Small intestine (tissue), 7 donors: ENCODE measurements at regions not wholly inside any gene's neighbourhood (a gene's known extent, or its start where the extent isn't known, plus 50 kb on each side); places are given as distances from the start of the nearest gene placed in this dataset.

Experiments
- DNase-seq, 2 donors: peaks; one replicate each; pipeline versions ENCODE4 v3.0.0 to v3.0.0-alpha.2; 2013
- FAIRE-seq: peaks from 2 replicates; lab custom pipeline; 2012; peaks lifted over from hg19 to GRCh38; lab: Jason Lieb, UNC
- H3K27ac ChIP-seq, 3 donors: one replicate each; pipeline ENCODE4 v1.5.1; 2013; ENCODE audit warnings: low read length in 2 of 3, mild to moderate bottlenecking in 2 of 3, control low read depth in 1 of 3, inconsistent platforms in 1 of 3, low read depth in 1 of 3, moderate library complexity in 1 of 3
- H3K27me3 ChIP-seq, 3 donors: one replicate each; pipeline ENCODE4 v1.6.1; 2013; ENCODE audit warnings: low read length in 3 of 3, inconsistent platforms in 1 of 3; ENCODE audit not compliant: control insufficient read depth in 3 of 3, insufficient read depth in 3 of 3
- H3K36me3 ChIP-seq, 3 donors: one replicate each; pipeline ENCODE4 v1.6.1; 2013; ENCODE audit warnings: low read length in 3 of 3, inconsistent platforms in 1 of 3, low read depth in 1 of 3, mild to moderate bottlenecking in 1 of 3, moderate library complexity in 1 of 3; ENCODE audit not compliant: control insufficient read depth in 3 of 3, insufficient read depth in 2 of 3
- H3K4me1 ChIP-seq, 3 donors: one replicate each; pipeline ENCODE4 v1.6.1; 2013; ENCODE audit warnings: low read length in 2 of 3, inconsistent platforms in 1 of 3, low read depth in 1 of 3, mild to moderate bottlenecking in 1 of 3, moderate library complexity in 1 of 3; ENCODE audit not compliant: control insufficient read depth in 3 of 3, insufficient read depth in 2 of 3
- H3K4me3 ChIP-seq, 3 donors: one replicate each; pipeline ENCODE4 v1.5.1; 2013; ENCODE audit warnings: low read length in 3 of 3, control low read depth in 1 of 3, inconsistent platforms in 1 of 3, low read depth in 1 of 3, mild to moderate bottlenecking in 1 of 3, moderate library complexity in 1 of 3
- H3K9me3 ChIP-seq, 2 donors: one replicate each; pipeline ENCODE4 v1.6.1; 2013; ENCODE audit warnings: low read depth in 1 of 2, low read length in 1 of 2; ENCODE audit not compliant: control insufficient read depth in 2 of 2, insufficient read depth in 1 of 2
- WGBS, 3 donors: extraction: QIAGEN DNeasy Blood & Tissue Kit; methylation state at CpG; one replicate each; pipeline ENCODE4 v1.1.7; 2013; 5-methylcytosine and 5-hydroxymethylcytosine counted together
- donor health status: healthy with polysubstance abuse.
- donor health status: control.
- donor health status: control.
- donor health status: Bipolar disorder and iron deficiency.
- donor health status: healthy.

- Histone ChIP-seq H3K4me3 (no peak overlapping the region), H3K4me1 (peaks cover 0 to 3% (median 0%) of the 10 kb centered on the region in 3 donors), H3K9me3 (no peaks in the 10 kb centered on the region), H3K27ac (no peak overlapping the region), H3K27me3 (no peaks in the 10 kb centered on the region), H3K36me3 (no peaks in the 10 kb centered on the region)
- no peak for FAIRE-seq
- WGBS, 3 donors = 41 to 50% (median 46%) methylated on average over 4 of the region's 4 CpGs
- DNase-seq = no peak
Observed at GRCh38 chr7:24214670-24215069, 69.3 kb upstream of the NPY start.

- Histone ChIP-seq H3K4me1 (peaks cover 0 to 3% (median 0%) of the 10 kb centered on the region in 3 donors), H3K4me3 (no peak overlapping the region), H3K9me3 (no peaks in the 10 kb centered on the region), H3K27me3 (no peaks in the 10 kb centered on the region), H3K27ac (no peak overlapping the region), H3K36me3 (no peaks in the 10 kb centered on the region)
- no peak for DNase-seq
- 83 to 94% (median 83%) methylated on average over 2 of the region's 2 CpGs for WGBS, 3 donors
- no peak for FAIRE-seq
Observed at GRCh38 chr7:24216576-24217125, 67.3 kb upstream of the NPY start.

- Histone ChIP-seq H3K4me3 (no peak overlapping the region), H3K27me3 (no peaks in the 10 kb centered on the region), H3K27ac (no peak overlapping the region), H3K36me3 (no peaks in the 10 kb centered on the region), H3K9me3 (no peaks in the 10 kb centered on the region), H3K4me1 (no peaks in the 10 kb centered on the region)
- FAIRE-seq = no peak
- 57 to 59% (median 59%) methylated on average over 2 of the region's 2 CpGs for WGBS, 3 donors
- no peak for DNase-seq
Observed at GRCh38 chr7:24221500-24221899, 62.5 kb upstream of the NPY start.

- FAIRE-seq = no peak
- whole genome bisulfite sequencing, 3 donors = 54 to 63% (median 61%) methylated on average over 3 of the region's 3 CpGs
- Histone ChIP-seq H3K27me3 (no peaks in the 10 kb centered on the region), H3K4me1 (no peaks in the 10 kb centered on the region), H3K27ac (no peak overlapping the region), H3K36me3 (no peaks in the 10 kb centered on the region), H3K9me3 (no peaks in the 10 kb centered on the region), H3K4me3 (no peak overlapping the region)
- no peak for DNase-seq
Observed at GRCh38 chr7:24227068-24227467, 56.9 kb upstream of the NPY start.

- Histone ChIP-seq H3K36me3 (no peaks in the 10 kb centered on the region), H3K4me3 (no peak overlapping the region), H3K27me3 (no peaks in the 10 kb centered on the region), H3K9me3 (no peaks in the 10 kb centered on the region), H3K4me1 (no peaks in the 10 kb centered on the region), H3K27ac (no peak overlapping the region)
- DNase-seq (no peak), FAIRE-seq (no peak)
- WGBS, 3 donors = 66 to 83% (median 70%) methylated on average over 8 of the region's 8 CpGs
Observed at GRCh38 chr7:24227603-24228359, 56.2 kb upstream of the NPY start.

- no peaks in the 10 kb centered on the region for H3K9me3 ChIP-seq
- no peaks in the 10 kb centered on the region for H3K36me3 ChIP-seq
- no peaks in the 10 kb centered on the region for H3K27me3 ChIP-seq
- no peak overlapping the region for H3K27ac ChIP-seq
- DNase-seq (no peak), FAIRE-seq (no peak)
- WGBS, 3 donors = 63 to 79% (median 71%) methylated on average over 9 of the region's 9 CpGs
- no peaks in the 10 kb centered on the region for H3K4me1 ChIP-seq
- H3K4me3 ChIP-seq = no peak overlapping the region
Observed at GRCh38 chr7:24229481-24230226, 54.3 kb upstream of the NPY start.

GRCh38 chr7:24231493-24231892 is 52.5 kb upstream of the NPY start:
- H3K9me3 ChIP-seq = no peaks in the 10 kb centered on the region
- DNase-seq = no peak
- FAIRE-seq = no peak
- no peaks in the 10 kb centered on the region for H3K27me3 ChIP-seq
- no peak overlapping the region for H3K27ac ChIP-seq
- H3K4me1 ChIP-seq = no peaks in the 10 kb centered on the region
- H3K4me3 ChIP-seq = no peak overlapping the region
- no peaks in the 10 kb centered on the region for H3K36me3 ChIP-seq

GRCh38 chr7:24233386-24233785 is 50.6 kb upstream of the NPY start:
- DNase-seq (no peak), FAIRE-seq (no peak)
- H3K4me3 ChIP-seq = no peak overlapping the region
- 77 to 85% (median 81%) methylated on average over 2 of the region's 2 CpGs for WGBS, 3 donors
- H3K27ac ChIP-seq = no peak overlapping the region
- no peaks in the 10 kb centered on the region for H3K9me3 ChIP-seq
- H3K27me3 ChIP-seq = no peaks in the 10 kb centered on the region
- no peaks in the 10 kb centered on the region for H3K4me1 ChIP-seq
- no peaks in the 10 kb centered on the region for H3K36me3 ChIP-seq
